ENCODE measurements at regions not wholly inside any gene's neighbourhood (a gene's known extent, or its start where the extent isn't known, plus 50 kb on each side); places are given as distances from the start of the nearest gene placed in this dataset.

GRCh38 chr18:28332071-28332470 lies 155.1 kb upstream of the CDH2 start:
- Histone ChIP-seq H3K4me3 (ENCODE audit: low read length, poor library complexity, severe bottlenecking) (no peak overlapping the region), H2AFZ (ENCODE audit: low read length) (no peak overlapping the region), H3K36me3 (ENCODE audit: insufficient read depth, low read length) (no peaks in the 10 kb centered on the region)

GRCh38 chr18:28331551-28331950 lies 154.6 kb upstream of the CDH2 start:
- no peaks in the 10 kb centered on the region for H3F3A ChIP-seq (ENCODE audit: low read depth)
- H4K20me1 ChIP-seq (ENCODE audit: insufficient read depth, low read length, poor library complexity, severe bottlenecking): no peaks in the 10 kb centered on the region
- H3K27me3 ChIP-seq (ENCODE audit: insufficient read depth, low read length, poor library complexity, severe bottlenecking): no peaks in the 10 kb centered on the region
- no peak overlapping the region for H2AFZ ChIP-seq (ENCODE audit: low read length)
- H3K4me3 ChIP-seq (ENCODE audit: low read length, poor library complexity, severe bottlenecking): no peak overlapping the region
- H3K9me3 ChIP-seq (ENCODE audit: insufficient read depth, low read depth, low read length): no peaks in the 10 kb centered on the region
- no peaks in the 10 kb centered on the region for H3K4me1 ChIP-seq (ENCODE audit: insufficient read depth, low read length, poor library complexity, severe bottlenecking)
- H3K4me2 ChIP-seq (ENCODE audit: low read depth, low read length, poor library complexity, severe bottlenecking): no peak overlapping the region
- no peaks in the 10 kb centered on the region for H3K79me2 ChIP-seq (ENCODE audit: insufficient read depth, low read length)
- H3K9ac ChIP-seq (ENCODE audit: low read depth, low read length, poor library complexity, severe bottlenecking): no peak overlapping the region
- H3K9me2 ChIP-seq (replicated peaks; ENCODE audit: low read depth, low read length): no peaks in the 10 kb centered on the region
- TF ChIP-seq CTCF (conservative IDR thresholded peaks at IDR 0.05; ENCODE audit: low read length) (no peak), EZH2phosphoT487 (IDR thresholded peaks at IDR 0.05; ENCODE audit: borderline replicate concordance) (no peak)
- H3K36me3 ChIP-seq (ENCODE audit: insufficient read depth, low read length): no peaks in the 10 kb centered on the region

More at GRCh38 chr18:28332071-28332470, 155.1 kb upstream of the CDH2 start:
- no peaks in the 10 kb centered on the region for H3K79me2 ChIP-seq (ENCODE audit: insufficient read depth, low read length)
- no peak overlapping the region for H3K4me2 ChIP-seq (ENCODE audit: low read depth, low read length, poor library complexity, severe bottlenecking)
- H3F3A ChIP-seq (ENCODE audit: low read depth): no peaks in the 10 kb centered on the region
- no peaks in the 10 kb centered on the region for H4K20me1 ChIP-seq (ENCODE audit: insufficient read depth, low read length, poor library complexity, severe bottlenecking)
- no peak for TF ChIP-seq CTCF (conservative IDR thresholded peaks at IDR 0.05; ENCODE audit: low read length)
- TF ChIP-seq EZH2phosphoT487 (IDR thresholded peaks at IDR 0.05; ENCODE audit: borderline replicate concordance): no peak
- no peak overlapping the region for H3K9ac ChIP-seq (ENCODE audit: low read depth, low read length, poor library complexity, severe bottlenecking)
- no peaks in the 10 kb centered on the region for H3K9me2 ChIP-seq (replicated peaks; ENCODE audit: low read depth, low read length)
- H3K27me3 ChIP-seq (ENCODE audit: insufficient read depth, low read length, poor library complexity, severe bottlenecking): no peaks in the 10 kb centered on the region
- H3K9me3 ChIP-seq (ENCODE audit: insufficient read depth, low read depth, low read length): no peaks in the 10 kb centered on the region
- no peaks in the 10 kb centered on the region for H3K4me1 ChIP-seq (ENCODE audit: insufficient read depth, low read length, poor library complexity, severe bottlenecking)

GRCh38 chr18:28313602-28314001 lies 136.7 kb upstream of the CDH2 start:
- Histone ChIP-seq H3K4me2 (ENCODE audit: low read depth, low read length, poor library complexity, severe bottlenecking) (no peak overlapping the region), H3K79me2 (ENCODE audit: insufficient read depth, low read length) (no peaks in the 10 kb centered on the region), H2AFZ (ENCODE audit: low read length) (no peak overlapping the region), H3F3A (ENCODE audit: low read depth) (no peaks in the 10 kb centered on the region), H4K20me1 (ENCODE audit: insufficient read depth, low read length, poor library complexity, severe bottlenecking) (no peaks in the 10 kb centered on the region), H3K4me3 (ENCODE audit: low read length, poor library complexity, severe bottlenecking) (no peak overlapping the region), H3K9ac (ENCODE audit: low read depth, low read length, poor library complexity, severe bottlenecking) (no peak overlapping the region), H3K9me3 (ENCODE audit: insufficient read depth, low read depth, low read length) (no peaks in the 10 kb centered on the region), H3K27me3 (ENCODE audit: insufficient read depth, low read length, poor library complexity, severe bottlenecking) (no peaks in the 10 kb centered on the region), H3K9me2 (replicated peaks; ENCODE audit: low read depth, low read length) (no peaks in the 10 kb centered on the region), H3K36me3 (ENCODE audit: insufficient read depth, low read length) (no peaks in the 10 kb centered on the region), H3K4me1 (ENCODE audit: insufficient read depth, low read length, poor library complexity, severe bottlenecking) (no peaks in the 10 kb centered on the region)
- no peak for TF ChIP-seq CTCF (conservative IDR thresholded peaks at IDR 0.05; ENCODE audit: low read length)
- no peak for TF ChIP-seq EZH2phosphoT487 (IDR thresholded peaks at IDR 0.05; ENCODE audit: borderline replicate concordance)
